NCI-H82 (cell line): ENCODE measurements at regions not wholly inside any gene's neighbourhood (a gene's known extent, or its start where the extent isn't known, plus 50 kb on each side); places are given as distances from the start of the nearest gene placed in this dataset.
"Not testable (repeated sequence)": the region's sequence is repeated elsewhere in the genome, so short reads cannot be mapped to it uniquely, and the experiment has no call there.

Source experiments
- DNase-seq: peaks from one replicate; lab custom pipeline; 2025; lab: John Stamatoyannopoulos, UW

DNA sequence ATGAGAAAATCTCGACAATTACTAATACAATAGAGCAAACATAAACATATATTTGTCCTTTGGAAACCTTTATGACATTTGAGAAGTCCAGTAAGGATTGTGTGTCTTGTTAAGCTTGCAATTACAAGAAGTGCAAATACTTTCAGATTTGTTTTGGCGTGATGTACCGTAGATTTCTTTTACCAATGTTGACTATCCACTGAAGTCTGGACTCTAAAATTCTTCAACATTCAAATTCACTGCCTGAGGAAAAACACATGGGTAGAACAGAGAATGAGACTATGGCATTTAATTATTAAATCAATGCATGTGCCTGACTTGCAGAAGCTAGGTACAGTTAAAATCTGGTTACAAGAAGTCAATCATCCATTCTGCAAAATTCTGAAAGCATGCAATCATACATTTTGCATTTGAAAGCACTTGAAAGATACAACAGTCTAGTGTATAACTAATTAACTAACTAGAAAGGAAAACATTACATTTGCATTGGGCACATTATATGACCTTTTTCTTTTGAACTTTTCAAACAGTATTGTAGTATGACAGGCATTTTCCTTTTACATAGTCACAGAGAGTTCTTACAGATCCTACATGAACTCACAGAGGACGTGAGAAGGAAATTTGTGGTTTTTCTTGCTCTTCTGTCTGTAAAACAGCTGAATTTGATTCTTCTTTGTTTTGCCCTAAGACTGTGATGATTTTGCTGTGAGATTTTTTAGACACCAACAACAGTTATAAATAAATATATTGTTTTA, 511.1 kb upstream of the ADGRL4 start:
- no peak for DNase-seq

DNA sequence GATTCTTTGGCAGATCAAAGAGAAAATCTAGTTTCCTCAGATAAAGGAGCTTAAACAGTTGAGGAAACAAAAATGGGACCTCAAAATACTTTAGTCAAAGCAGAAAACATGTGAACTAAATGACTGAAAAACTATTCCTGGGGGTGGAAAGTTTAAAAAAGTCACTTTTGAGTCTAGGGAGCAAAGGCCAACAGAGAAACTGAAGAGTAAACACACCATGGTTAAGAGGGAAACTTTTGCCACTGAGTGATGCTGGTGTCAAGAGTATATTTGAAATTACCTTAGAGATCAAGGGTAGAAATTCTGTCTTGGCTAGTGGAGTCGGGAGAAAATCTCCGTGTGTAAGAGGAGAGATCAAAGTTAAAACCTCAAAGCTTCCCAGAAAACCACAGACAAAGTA, 501.2 kb upstream of the ADGRL4 start:
- DNase-seq, result no peak

DNA sequence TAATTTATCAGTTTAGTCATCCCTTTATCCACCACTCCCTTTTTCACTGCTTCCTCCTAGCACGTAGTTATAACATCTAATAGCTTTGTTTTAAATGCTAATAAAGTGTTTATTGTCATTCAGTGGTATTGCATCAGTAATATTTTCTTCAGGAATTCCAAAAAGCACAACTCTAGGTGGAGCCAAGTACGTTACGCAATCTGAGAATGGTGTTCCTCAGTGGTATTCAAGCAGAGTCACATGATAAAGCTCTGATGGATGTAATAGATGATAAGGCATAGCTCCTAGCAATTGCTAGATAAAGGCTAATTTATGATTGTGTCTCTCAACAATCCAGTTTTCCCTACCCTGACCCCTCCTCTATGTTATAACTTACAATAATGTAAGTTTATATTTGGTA, 494.6 kb upstream of the ADGRL4 start:
- no peak for DNase-seq

DNA sequence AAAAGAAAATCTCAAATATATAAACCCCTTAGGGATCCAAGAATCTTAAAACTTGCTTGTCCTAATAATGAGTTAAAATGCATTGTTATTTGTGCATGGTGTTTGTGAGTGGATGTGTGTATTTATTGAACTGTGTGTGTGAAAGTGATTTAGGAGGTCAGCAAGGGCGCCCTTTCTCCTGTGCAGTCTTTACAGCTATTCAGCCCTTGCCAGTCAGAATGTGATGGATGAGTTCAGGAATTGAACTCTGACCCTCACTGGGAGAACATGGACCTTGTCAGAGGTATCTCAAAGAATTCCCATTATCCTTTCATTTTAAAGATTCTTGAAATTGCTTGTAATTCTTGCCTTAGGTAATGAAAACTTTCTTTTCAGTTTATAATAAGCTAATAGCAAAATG, 493.0 kb upstream of the ADGRL4 start:
- no peak for DNase-seq

DNA sequence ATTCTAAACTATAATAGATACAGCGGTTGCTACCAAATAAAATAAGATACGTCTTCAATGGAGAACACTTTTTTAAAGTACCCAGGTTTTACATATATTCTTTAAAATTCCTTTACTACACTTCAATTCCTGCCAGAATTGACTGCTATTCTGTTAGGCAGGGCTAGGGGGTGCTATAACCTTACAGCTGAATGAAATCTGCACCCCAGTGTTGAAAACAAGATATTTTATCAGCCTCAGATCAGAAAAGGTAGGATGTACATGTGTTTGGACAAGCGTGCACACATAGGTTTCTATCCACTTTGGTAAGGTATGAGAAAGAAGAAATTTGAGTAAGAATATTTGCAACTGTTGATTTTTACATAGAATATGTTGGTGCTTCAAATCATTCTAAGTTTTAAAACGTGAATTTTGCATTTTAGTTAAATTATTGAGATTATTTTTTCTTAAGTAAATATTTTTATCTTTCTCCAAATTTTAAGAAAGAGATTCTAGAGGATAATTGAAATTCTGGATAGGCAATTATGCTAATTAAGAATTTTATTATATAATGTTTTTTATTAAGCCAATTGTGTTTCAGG, 490.8 kb upstream of the ADGRL4 start:
- peak; percentile 77 for DNase-seq

DNA sequence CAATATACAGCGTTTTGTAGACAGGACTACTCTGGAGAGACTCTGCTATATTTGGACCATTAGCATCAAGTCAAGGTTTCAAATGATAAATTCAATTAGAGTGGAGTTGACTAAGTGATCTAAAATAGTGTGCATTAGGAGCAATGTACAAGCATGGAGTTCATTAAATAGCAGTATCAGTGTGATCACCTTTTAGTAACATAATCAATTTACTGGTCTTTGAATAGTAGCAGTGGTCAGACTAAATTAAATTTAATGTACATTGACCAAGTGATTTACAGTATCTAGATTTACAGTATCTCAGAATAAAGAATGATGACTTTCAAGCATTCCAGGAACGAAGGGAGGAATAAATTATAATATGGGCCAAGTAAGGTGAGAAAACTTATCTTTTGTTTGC, 489.6 kb upstream of the ADGRL4 start:
- no peak for DNase-seq

DNA sequence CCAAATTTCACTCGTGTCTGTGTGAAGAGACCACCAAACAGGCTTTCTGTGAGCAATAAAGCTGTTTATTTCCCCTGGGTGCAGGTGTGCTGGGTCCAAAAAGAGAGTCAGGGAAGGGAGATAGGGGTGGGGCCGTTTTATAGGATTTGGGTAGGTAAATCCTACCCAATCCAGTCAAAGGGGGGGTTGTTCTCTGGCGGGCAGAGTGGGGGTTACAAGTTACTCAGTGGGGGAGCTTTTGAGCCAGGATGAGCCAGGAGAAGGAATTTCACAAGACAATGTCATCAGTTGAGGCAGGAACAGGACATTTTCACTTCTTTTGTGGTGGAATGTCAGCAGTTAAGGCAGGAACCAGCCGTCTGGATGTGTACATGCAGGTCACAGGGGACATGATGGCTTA, 487.2 kb upstream of the ADGRL4 start:
- DNase-seq, result not testable (repeated sequence)

DNA sequence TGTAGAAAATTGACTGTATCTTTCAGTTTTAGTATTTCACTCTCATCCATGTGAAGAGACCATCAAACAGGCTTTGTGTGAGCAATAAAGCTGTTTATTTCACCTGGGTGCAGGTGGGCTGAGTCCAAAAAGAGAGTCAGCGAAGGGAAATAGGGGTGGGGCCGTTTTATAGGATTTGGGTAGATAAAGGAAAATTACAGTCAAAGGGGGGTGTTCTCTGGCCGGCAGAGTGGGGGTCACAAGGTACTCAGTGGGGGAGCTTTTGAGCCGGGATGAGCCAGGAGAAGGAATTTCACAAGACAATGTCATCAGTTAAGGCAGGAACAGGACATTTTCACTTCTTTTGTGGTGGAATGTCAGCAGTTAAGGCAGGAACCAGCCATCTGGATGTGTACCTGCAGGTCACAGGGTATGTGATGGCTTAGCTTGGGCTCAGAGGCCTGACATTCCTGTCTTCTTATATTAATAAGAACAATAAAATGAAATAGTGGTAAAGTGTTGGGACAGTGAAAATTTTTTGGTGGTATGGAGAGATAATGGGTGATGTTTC, 482.1 kb upstream of the ADGRL4 start:
- DNase-seq, result not testable (repeated sequence)

DNA sequence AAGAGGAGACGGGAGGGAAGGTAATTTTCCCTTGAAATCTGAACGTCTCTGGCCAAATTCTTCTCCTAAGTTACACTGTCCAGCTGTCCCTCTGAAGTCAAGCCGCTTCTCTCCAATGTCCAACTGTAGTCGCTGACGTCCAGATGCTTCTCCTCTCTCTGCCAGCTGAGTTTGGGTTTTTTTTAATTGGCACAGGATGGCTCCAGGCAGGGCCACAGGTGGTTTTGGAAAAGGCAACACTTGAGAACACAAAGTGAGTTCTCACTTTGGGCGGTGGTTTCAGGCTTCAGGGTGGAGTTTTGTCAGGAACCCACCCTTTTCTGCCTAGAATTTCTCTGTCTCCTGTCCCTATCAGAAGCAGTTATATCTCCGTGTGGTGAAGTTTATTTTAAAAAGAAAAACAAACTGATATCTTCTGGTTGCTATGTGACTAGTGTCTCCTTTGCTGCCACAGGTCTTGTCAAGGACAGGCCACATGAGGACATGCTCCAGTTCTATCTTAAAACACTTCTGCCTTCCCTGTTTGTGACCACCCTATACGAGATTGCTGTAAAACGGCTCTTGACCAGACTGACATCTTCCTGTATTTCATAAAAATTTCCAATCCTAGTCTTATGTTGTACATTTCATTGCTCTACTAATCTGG, 472.3 kb upstream of the ADGRL4 start:
- no peak for DNase-seq

DNA sequence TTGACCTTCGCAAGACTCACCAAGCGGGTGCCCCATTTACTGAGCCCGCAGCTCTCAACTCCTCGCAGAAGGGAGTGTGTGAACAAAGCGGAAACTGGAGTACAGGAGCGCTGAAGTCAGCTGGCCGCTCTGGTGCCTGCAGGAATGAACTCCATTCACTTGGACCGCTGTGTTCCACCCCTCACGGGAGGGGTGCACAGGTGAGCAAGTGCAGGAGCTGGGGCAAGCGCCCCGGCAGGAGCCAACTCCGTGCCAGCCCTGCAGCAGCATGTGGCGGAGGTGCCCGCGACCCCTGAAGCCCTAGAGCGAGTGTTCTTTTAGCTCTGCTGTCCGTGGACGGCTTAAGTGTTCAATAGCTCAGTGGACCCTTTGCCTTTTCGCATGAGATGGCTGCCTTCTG, 471.6 kb upstream of the ADGRL4 start:
- DNase-seq, result no peak

DNA sequence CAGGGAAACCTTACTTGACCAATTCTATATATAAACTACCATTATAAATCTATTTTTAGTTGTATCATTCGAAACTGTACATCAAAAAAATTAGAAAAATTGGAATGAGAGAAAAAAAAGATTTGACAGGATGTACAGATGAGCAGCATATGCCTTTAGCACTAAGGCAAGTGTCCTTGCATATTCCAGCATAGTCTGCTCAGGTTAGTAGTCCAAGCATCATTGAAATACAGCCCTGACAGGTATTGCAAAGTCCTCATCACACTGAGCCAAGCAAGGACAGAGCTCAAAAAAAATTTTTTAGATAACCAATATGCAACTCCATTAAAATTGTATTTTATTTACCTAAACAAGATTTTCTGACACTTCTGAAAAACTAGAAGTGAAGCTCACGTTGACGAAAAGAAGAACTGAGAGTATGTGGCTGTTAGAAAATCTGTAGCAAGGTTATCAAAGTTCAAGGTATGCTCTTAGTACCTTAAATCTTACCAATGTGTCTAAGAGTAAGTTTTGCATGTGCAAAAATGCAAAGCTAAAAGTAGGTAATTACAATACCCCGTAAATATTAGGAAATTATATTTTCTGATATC, 465.6 kb upstream of the ADGRL4 start:
- no peak for DNase-seq

DNA sequence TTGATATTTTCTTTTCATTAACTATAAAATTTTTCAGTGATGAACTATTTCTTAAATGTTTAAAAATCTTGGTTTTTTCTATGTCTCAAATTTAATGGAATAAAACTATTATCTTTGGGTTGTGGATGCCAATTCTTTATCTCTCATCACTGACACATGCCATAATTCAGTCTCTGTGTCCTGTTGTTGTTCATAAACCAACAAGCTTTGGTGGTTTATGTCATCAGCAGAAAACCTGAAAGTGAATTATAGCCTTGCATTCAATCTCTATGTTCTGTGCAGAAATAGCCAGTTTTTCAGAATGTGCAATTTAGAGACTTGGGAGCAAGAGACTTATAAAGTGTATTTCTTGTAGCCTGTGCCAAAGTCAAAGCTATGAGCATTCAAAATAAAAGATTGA, 462.6 kb upstream of the ADGRL4 start:
- no peak for DNase-seq

DNA sequence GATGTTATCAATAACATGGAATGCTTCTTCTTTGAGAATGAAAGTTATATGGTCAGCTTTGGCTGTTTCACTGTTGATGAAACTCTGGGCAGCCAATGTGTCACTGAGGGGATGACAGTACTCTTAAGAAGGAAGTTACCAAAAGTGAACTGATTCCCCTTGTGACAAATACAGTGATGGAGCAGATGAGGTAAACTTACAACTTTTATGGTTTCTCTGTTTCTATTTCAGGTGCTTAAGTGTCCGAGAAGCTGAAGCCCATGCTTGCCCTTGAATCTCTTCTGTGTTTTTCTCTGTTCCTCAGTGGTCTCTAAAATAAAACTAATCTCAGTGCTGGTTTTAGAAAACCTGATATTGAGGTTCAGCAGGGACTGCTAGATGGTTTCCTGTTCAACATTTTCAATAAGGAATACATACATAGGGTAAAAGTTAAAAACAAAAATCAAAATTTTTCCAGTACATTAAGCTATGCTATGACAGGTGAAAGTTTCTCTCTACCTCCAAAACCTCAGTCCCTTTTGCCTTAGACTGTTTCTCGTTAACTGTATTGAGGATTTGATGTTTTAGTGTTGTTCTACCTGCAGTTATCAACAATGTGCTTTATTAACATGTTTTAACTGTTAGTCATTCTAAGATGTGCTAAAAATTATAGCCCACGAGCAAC, 454.4 kb upstream of the ADGRL4 start:
- no peak for DNase-seq

DNA sequence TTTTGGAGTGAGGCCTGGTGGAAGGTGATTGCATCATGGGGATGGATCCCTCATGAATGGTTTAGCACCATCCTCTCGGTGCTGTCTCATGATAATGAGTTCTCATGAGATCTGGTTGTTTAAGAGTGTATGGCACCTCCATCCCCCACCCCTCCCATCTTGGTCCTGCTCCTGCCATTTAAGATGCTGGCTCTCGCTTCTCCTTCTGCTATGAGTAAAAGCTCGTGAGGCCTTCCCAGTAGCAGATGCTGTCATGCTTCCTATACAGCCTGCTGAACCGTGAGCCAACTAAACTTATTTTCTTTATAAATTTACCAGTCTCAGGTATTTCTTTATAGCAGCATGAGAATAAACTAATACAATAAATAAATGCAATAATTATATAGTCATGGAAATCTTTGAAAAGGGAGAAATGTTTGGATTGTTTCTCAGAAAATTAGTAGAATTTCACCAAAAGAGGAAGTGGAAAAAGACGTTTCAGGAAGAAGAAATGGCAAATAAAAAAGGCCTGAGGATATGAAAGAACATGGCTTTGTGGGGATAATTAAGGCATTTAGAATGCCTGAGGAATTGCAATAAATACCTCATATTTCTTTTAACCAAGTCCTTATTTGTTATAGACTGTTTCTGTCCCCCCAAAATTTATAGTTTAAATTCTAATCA, 451.2 kb upstream of the ADGRL4 start:
- no peak for DNase-seq

DNA sequence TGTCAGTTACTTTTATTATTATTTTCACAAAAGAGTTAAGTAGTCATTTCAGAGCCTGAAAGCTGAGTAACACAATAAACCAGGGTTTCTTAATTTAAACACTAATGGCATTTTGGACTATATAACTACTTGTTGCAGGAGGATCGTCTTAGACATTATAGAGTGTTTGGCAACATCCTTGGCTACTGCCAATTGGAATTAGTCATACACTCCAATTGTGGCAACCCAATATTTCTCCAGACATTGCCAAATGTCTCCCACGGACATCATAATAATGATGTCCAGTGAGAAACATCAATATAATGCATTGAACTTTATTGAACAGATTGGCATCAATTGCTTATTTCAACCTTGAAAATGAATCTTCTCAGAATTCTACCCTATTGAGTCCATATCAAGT, 441.9 kb upstream of the ADGRL4 start:
- DNase-seq, result no peak

DNA sequence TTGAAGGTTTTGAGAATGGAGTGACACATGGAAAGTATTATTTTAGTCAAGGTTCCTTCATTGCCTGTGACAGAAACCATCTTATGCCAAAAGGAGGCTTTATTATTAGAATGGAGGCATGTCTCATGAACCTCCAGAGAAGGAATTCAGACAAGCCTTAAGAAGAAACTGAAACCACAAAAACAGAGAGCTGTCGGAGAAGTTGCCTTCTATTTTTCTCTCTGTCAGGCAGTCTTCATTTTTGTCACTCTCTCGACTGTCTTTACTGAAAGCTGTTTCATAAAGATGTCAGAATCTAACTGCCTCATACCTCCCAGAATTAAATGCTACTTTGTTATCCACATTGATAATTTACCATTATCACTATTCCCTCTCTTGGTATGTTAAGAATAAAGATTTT, 434.7 kb upstream of the ADGRL4 start:
- DNase-seq, result no peak

DNA sequence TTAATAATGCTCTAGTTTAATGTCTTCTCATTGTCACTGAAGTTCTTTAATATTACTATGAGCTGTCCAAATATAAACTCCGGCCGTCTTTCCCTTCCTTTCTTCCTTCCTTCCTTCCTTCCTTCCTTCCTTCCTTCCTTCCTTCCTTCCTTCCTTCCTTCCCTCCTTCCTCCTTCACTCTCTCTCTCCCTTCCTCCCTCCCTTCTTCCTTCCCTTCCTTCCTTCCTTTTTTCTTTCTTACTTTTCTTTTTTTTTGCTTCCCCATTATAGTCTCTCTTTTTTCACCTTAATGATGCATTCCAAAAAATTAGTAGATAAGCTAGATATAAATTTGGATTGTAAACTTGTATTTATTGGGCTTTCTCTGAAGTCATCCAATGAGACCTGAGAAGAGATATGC, 431.0 kb upstream of the ADGRL4 start:
- DNase-seq, result no peak

DNA sequence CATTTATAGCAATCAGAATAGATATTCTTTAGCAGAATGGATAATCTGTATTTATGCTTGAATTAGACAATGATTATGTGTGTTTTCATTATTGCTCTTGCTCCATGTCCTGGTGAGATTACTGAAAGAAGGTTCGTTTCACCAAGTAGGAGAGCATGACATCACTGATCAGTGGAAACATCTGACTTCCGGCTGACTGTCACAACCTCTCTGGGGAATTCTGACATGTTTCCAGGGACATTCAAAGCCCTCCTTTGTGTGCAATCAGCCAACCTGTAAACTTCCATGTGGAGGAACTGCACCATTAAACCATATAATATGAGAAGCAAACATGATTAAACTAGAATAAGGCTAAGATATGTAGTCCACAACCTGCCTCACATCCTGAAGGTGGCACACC, 424.8 kb upstream of the ADGRL4 start:
- DNase-seq, result no peak

DNA sequence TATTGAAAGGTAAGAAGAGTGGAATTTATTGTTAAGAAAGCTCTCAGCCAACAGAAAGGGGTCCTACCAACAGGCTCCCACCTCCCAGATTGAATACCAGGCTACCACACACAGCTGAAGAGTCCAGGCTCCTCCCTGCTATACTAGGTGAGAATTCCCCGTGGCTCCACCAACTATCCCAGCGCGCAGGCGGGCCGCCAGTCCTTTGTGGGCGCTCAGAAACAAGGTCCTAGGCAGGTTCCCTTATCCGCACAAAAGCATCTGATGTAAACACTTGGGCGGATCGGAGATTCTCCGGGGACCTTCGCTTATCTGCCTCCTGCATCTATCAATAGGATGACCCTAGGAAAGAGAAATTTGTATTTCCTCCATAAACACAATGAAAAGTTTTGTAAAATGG, 423.9 kb upstream of the ADGRL4 start:
- DNase-seq, result no peak

DNA sequence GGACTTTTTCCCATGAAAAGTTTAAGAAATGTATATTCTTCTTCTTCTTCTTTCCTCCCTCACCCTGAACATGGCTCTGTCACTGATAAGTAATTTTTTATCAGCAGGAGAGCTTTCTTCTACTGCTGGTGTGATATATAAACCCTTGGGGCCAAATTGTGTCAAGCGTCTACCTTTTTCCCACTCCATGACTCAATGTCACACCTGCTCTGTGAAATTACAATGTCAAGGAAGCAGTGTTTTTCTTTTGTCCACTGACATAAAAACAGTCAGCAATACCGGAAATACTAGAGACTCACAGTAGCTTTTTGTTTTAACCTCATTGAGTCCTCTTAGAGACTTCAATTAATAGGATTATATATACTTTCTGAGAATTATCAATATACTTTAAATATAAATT, 416.2 kb upstream of the ADGRL4 start:
- DNase-seq, result no peak

DNA sequence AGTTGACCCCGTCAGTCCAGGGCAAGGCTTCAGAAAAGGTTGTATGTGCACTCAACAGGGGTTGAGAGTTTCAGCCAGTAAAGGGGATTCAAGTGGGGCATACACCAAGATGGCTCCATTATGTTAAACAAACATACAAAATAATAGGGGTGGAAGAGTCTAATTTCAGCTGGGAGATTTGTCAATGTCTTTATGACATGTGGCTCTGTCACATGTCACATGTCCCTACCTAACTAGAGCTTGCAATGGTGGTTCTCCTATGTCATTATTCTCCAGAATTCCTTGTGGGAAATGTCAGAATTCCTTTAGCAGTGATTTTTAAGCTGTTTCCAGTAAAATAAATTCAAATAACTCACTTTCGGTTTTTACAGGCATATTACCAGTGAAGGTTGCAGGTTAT, 392.0 kb upstream of the ADGRL4 start:
- DNase-seq, result no peak

DNA sequence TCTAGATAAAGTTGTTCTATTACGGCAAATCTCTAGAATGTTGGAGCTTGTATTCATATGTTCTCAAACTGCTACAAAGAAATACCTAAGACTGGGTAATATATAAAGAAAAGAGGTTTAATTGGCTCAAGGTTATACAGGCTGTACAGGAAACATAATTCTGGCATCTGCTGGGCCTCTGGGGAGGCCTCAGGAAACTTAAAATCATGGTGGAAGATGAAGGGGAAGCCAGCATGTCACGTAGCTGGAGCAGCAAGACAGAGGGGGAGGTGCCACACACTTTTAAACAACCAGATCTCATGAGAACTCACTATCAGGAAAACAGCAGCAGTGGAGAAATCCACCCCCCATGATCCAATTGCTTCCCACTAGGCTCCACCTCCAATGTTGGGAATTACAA, 390.4 kb upstream of the ADGRL4 start:
- DNase-seq, result peak; percentile 3
